ENCODE measurements at regions not wholly inside any gene's neighbourhood (a gene's known extent, or its start where the extent isn't known, plus 50 kb on each side); places are given as distances from the start of the nearest gene placed in this dataset.

DNA sequence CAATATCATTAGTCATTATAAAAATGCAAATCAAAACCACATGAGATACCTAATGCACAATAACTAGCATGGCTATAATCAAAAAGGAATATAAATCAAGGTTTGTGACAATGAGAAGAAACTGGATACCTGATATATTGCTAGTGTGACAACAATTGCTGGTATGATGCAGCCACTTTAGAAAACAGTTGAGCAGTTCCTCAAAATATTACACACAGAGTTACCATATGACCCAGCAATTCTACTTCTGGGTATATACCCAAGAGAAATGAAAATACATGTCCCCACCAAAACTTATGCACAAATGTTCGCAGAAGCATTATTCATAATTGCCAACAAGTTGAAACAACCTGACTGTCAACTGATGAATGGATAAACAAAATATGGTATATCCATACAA, 339.7 kb upstream of the POU5F2 start:
- TF ChIP-seq, protein P1, sequence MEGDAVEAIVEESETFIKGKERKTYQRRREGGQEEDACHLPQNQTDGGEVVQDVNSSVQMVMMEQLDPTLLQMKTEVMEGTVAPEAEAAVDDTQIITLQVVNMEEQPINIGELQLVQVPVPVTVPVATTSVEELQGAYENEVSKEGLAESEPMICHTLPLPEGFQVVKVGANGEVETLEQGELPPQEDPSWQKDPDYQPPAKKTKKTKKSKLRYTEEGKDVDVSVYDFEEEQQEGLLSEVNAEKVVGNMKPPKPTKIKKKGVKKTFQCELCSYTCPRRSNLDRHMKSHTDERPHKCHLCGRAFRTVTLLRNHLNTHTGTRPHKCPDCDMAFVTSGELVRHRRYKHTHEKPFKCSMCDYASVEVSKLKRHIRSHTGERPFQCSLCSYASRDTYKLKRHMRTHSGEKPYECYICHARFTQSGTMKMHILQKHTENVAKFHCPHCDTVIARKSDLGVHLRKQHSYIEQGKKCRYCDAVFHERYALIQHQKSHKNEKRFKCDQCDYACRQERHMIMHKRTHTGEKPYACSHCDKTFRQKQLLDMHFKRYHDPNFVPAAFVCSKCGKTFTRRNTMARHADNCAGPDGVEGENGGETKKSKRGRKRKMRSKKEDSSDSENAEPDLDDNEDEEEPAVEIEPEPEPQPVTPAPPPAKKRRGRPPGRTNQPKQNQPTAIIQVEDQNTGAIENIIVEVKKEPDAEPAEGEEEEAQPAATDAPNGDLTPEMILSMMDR (IDR thresholded peaks at IDR 0.05): no peak
- no peak for TF ChIP-seq POLR2A (IDR thresholded peaks at IDR 0.05; ENCODE audit: low read depth)

Measured in esophagus muscularis mucosa (tissue), 3 donors.